ENCODE measurements at regions not wholly inside any gene's neighbourhood (a gene's known extent, or its start where the extent isn't known, plus 50 kb on each side); places are given as distances from the start of the nearest gene placed in this dataset.

GRCh38 chr6:17039266-17039665, 62.6 kb upstream of the STMND1 start:
- H2AFZ ChIP-seq (ENCODE audit: low read length) = no peak overlapping the region
- DNase-seq = no peak
- WGBS (ENCODE audit: extremely low coverage, insufficient read length, low lambda C conversion rate) = no CpG with 5 or more reads among the region's 4 CpGs

More at GRCh38 chr6:17039266-17039665, 62.6 kb upstream of the STMND1 start:
- Histone ChIP-seq H3K27ac (ENCODE audit: insufficient read length, low read depth, low read length) (no peak overlapping the region), H3K9me3 (ENCODE audit: control insufficient read depth, low read depth, low read length) (no peaks in the 10 kb centered on the region), H3T11ph (ENCODE audit: low read length) (no peak overlapping the region), H2BK5ac (ENCODE audit: insufficient read length, low read length) (no peak overlapping the region), H2BK15ac (ENCODE audit: low read depth, low read length) (no peak overlapping the region), H4K91ac (ENCODE audit: insufficient read length, low read depth, low read length) (no peak overlapping the region), H3K14ac (ENCODE audit: insufficient read depth, low read length) (no peak overlapping the region), H3K18ac (ENCODE audit: insufficient read length, low read depth, low read length) (no peak overlapping the region), H2AK5ac (ENCODE audit: insufficient read length, low read length) (no peak overlapping the region), H3K27me3 (ENCODE audit: insufficient read depth, low read length) (no peaks in the 10 kb centered on the region), H3K4me2 (ENCODE audit: insufficient read depth, insufficient read length, low read length) (no peak overlapping the region), H4K20me1 (ENCODE audit: control insufficient read depth, insufficient read depth, insufficient read length) (no peaks in the 10 kb centered on the region), H3K23me2 (ENCODE audit: insufficient read length, low read depth, low read length, poor library complexity, severe bottlenecking) (no peaks in the 10 kb centered on the region), H4K8ac (replicated peaks; ENCODE audit: insufficient read length, low read depth, low read length) (no peak overlapping the region), H3K4me1 (ENCODE audit: insufficient read depth, low read length) (no peaks in the 10 kb centered on the region), H2BK20ac (ENCODE audit: low read depth, low read length, poor library complexity, severe bottlenecking) (no peak overlapping the region), H3K79me2 (ENCODE audit: insufficient read depth, low read length) (no peaks in the 10 kb centered on the region), H3K23ac (ENCODE audit: insufficient read length, low read depth, low read length) (no peak overlapping the region), H3K56ac (ENCODE audit: insufficient read length, low read depth, low read length) (no peak overlapping the region), H3K4ac (ENCODE audit: low read depth, low read length) (no peak overlapping the region), H4K5ac (ENCODE audit: insufficient read length, low read depth, low read length) (no peak overlapping the region), H2BK120ac (ENCODE audit: low read depth, low read length, poor library complexity, severe bottlenecking) (no peak overlapping the region), H3K9ac (ENCODE audit: extremely low read depth, insufficient read length, low read length) (no peak overlapping the region), H2BK12ac (ENCODE audit: insufficient read length, low read depth, low read length) (no peak overlapping the region), H3K79me1 (ENCODE audit: insufficient read depth, low read depth, low read length, poor library complexity, severe bottlenecking) (no peaks in the 10 kb centered on the region)
- Mint-ChIP-seq H3K27me3 (ENCODE audit: low read depth) (peaks cover 6% of the 10 kb centered on the region), H3K4me1 (peaks cover 11 to 16% of the 10 kb centered on the region in 2 experiments), H3K4me3 (no peak overlapping the region), H3K9me3 (no peaks in the 10 kb centered on the region), H3K27ac (no peak overlapping the region), H3K36me3 (ENCODE audit: insufficient read depth in 1 of 3, low read depth in 3 of 3) (no peaks in the 10 kb centered on the region)
- TF ChIP-seq CTCF (conservative IDR thresholded peaks at IDR 0.05) = no peak
